ENCODE measurements at regions not wholly inside any gene's neighbourhood (a gene's known extent, or its start where the extent isn't known, plus 50 kb on each side); places are given as distances from the start of the nearest gene placed in this dataset.

- POLR2A ChIA-PET: no interaction called here
- H3K27me3 Mint-ChIP-seq: no peaks in the 10 kb centered on the region
- peaks cover 45% of the 10 kb centered on the region for H3K4me1 Mint-ChIP-seq (ENCODE audit: low read depth)
- peaks cover 19% of the 10 kb centered on the region for H3K4me1 ChIP-seq (ENCODE audit: insufficient read depth, low read length)
- H3K36me3 Mint-ChIP-seq (ENCODE audit: low read depth): no peaks in the 10 kb centered on the region
- no peak overlapping the region for H3K4me3 ChIP-seq (ENCODE audit: low read length)
- intact Hi-C loops (cut with DNase I, micrococcal nuclease): loop anchor here in 1 of 2 experiments (2.0 kb wide), 1 partner anchor 21 kb away; no protein-coding TSS in a partner anchor
- H3K9me3 ChIP-seq (ENCODE audit: control insufficient read depth in 1 of 2, insufficient read depth in 1 of 2, low read length in 2 of 2): peaks cover 0 to 10% of the 10 kb centered on the region in 2 experiments
- CTCF ChIA-PET: no interaction called here
- ATAC-seq (ENCODE audit: poor library complexity) (no peak), DNase-seq (no peak)
- H3K27me3 ChIP-seq (ENCODE audit: control insufficient read depth in 1 of 2, insufficient read depth in 2 of 2, low read length in 2 of 2): no peaks in the 10 kb centered on the region
- no peak overlapping the region for H3K4me3 Mint-ChIP-seq
- no peaks in the 10 kb centered on the region for H3K9me3 Mint-ChIP-seq
- H3K27ac Mint-ChIP-seq: no peak overlapping the region
- no peaks in the 10 kb centered on the region for H3K36me3 ChIP-seq (ENCODE audit: insufficient read depth, low read length)
- H3K27ac ChIP-seq (ENCODE audit: low read depth in 1 of 2, low read length in 2 of 2): no peak overlapping the region
- TF ChIP-seq CTCF (IDR thresholded peaks at IDR 0.05): no peak
These were observed 80.1 kb upstream of the POMGNT2 start for GRCh38 chr3:43185983-43186314.

GRCh38 chr3:43185274-43185982, 79.5 kb upstream of the POMGNT2 start:
- H3K9me3 ChIP-seq (ENCODE audit: control insufficient read depth in 1 of 2, insufficient read depth in 1 of 2, low read length in 2 of 2): peaks cover 0 to 10% of the 10 kb centered on the region in 2 experiments
- H3K4me3 ChIP-seq (ENCODE audit: low read length): no peak overlapping the region
- H3K27me3 Mint-ChIP-seq: no peaks in the 10 kb centered on the region
- no peaks in the 10 kb centered on the region for H3K9me3 Mint-ChIP-seq
- ATAC-seq (ENCODE audit: poor library complexity): no peak
- no peaks in the 10 kb centered on the region for H3K36me3 Mint-ChIP-seq (ENCODE audit: low read depth)
- POLR2A ChIA-PET: interaction anchor here (1.0 kb wide), 1 partner anchor 12 kb away, joined by 3 read pairs; no protein-coding TSS in a partner anchor
- DNase-seq: no peak
- CTCF ChIA-PET: no interaction called here
- no peaks in the 10 kb centered on the region for H3K27me3 ChIP-seq (ENCODE audit: control insufficient read depth in 1 of 2, insufficient read depth in 2 of 2, low read length in 2 of 2)
- no peak overlapping the region for H3K27ac Mint-ChIP-seq
- intact Hi-C loops (cut with DNase I, micrococcal nuclease): loop anchor here in 1 of 2 experiments (2.0 kb wide), 1 partner anchor 21 kb away; no protein-coding TSS in a partner anchor
- H3K4me1 ChIP-seq (ENCODE audit: insufficient read depth, low read length): peaks cover 24% of the 10 kb centered on the region
- H3K4me3 Mint-ChIP-seq: no peak overlapping the region
- H3K36me3 ChIP-seq (ENCODE audit: insufficient read depth, low read length): no peaks in the 10 kb centered on the region
- H3K4me1 Mint-ChIP-seq (ENCODE audit: low read depth): peaks cover 46% of the 10 kb centered on the region
- H3K27ac ChIP-seq (ENCODE audit: low read depth in 1 of 2, low read length in 2 of 2): no peak overlapping the region
- no peak for TF ChIP-seq CTCF (IDR thresholded peaks at IDR 0.05)

DNA sequence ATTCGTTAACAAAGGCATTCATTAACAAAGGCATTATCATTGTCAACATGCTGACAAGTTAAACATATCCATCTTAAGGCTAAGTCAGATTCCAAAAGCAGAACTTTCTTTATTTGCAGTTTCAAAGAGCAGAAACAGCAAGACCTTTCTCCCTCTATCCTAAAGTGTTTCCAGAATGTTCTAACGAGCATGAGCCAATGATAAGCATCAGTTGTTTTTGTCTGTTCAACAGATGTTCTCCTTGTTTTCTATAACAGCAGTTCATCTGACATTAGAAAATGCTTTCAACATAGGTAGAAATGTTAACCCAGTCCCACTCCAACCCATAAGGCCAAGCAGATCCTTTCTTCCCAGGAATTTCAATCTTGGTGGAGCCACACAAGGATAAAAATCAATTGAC, 77.6 kb upstream of the POMGNT2 start:
- intact Hi-C loops (cut with DNase I, micrococcal nuclease): loop anchor here in 1 of 2 experiments (5.0 kb wide), 2 partner anchors 39 to 104 kb away; partner anchors contain the start of gene SNRK
- no peaks in the 10 kb centered on the region for H3K27me3 ChIP-seq (ENCODE audit: control insufficient read depth in 1 of 2, insufficient read depth in 2 of 2, low read length in 2 of 2)
- H3K27me3 Mint-ChIP-seq: no peaks in the 10 kb centered on the region
- H3K9me3 ChIP-seq (ENCODE audit: control insufficient read depth in 1 of 2, insufficient read depth in 1 of 2, low read length in 2 of 2): peaks cover 0 to 5% of the 10 kb centered on the region in 2 experiments
- H3K4me1 Mint-ChIP-seq (ENCODE audit: low read depth): peaks cover 59% of the 10 kb centered on the region
- peaks cover 44% of the 10 kb centered on the region for H3K4me1 ChIP-seq (ENCODE audit: insufficient read depth, low read length)
- DNase-seq: no peak
- no peak overlapping the region for H3K27ac ChIP-seq (ENCODE audit: low read depth in 1 of 2, low read length in 2 of 2)
- no peak overlapping the region for H3K4me3 Mint-ChIP-seq
- no peaks in the 10 kb centered on the region for H3K36me3 Mint-ChIP-seq (ENCODE audit: low read depth)
- peak overlapping the region; percentile 29 for H3K27ac Mint-ChIP-seq
- H3K4me3 ChIP-seq (ENCODE audit: low read length): no peak overlapping the region
- H3K9me3 Mint-ChIP-seq: no peaks in the 10 kb centered on the region
- POLR2A ChIA-PET: interaction anchor here (1.0 to 1.6 kb wide), 2 partner anchors 21 to 113 kb away, joined by 4 to 5 read pairs; no protein-coding TSS in a partner anchor
- no peak for TF ChIP-seq CTCF (IDR thresholded peaks at IDR 0.05)
- no peak for ATAC-seq (ENCODE audit: poor library complexity)
- no peaks in the 10 kb centered on the region for H3K36me3 ChIP-seq (ENCODE audit: insufficient read depth, low read length)
- CTCF ChIA-PET: no interaction called here

Measured in CD4-positive, alpha-beta T cell (primary cell).